HepG2 (cell line): ENCODE measurements at regions not wholly inside any gene's neighbourhood (a gene's known extent, or its start where the extent isn't known, plus 50 kb on each side); places are given as distances from the start of the nearest gene placed in this dataset.

Experiments
- ATAC-seq: fragments of 200-7000 bp; cut with Tn5 transposase; 3 replicates; pipeline ENCODE4 v1.9.1; 2020; ENCODE audit warnings: mild to moderate bottlenecking, moderate library complexity
- BruUV-seq: library from RNA; stranded (reverse); fragments of 400-500 nt; replicated peaks from 2 replicates; lab custom pipeline; 2021; lab: Mats Ljungman, UMichigan
- CTCF ChIA-PET: fragments of 300-600 bp; formaldehyde crosslinking; extraction: SDS; loops from one replicate; lab custom pipeline; 2021; ENCODE audit warnings: low total read pairs, inconsistent platforms, low intra/inter-chr PET ratio; lab: Yijun Ruan, JAX
- POLR2A ChIA-PET: fragments of 350-600 bp; sonication (Branson Sonifier 250); formaldehyde crosslinking; loops from one replicate; lab custom pipeline; 2020; ENCODE audit warnings: antibody characterized with exemption, inconsistent platforms; lab: Yijun Ruan, JAX
- DNase-seq: peaks from one replicate; pipeline ENCODE4 v3.0.0-alpha.2; 2015; ENCODE audit warnings: low spot score
- FAIRE-seq: peaks from 3 replicates; lab custom pipeline; 2011; peaks lifted over from hg19 to GRCh38; lab: Jason Lieb, UNC
- H2AFZ ChIP-seq: one replicate; pipeline ENCODE4 v1.6.1; 2011; ENCODE audit warnings: low read length, inconsistent platforms
- H3K27ac ChIP-seq: fragments of 300-600 bp; 3 replicates; pipeline ENCODE4 v1.8.0; 2011; ENCODE audit warnings: mixed run types, mild to moderate bottlenecking, mixed read lengths, low read length, inconsistent platforms; ENCODE audit not compliant: insufficient read depth; ENCODE audit errors: extremely low read length
- H3K27me3 ChIP-seq, 2 experiments: fragments of 200-600 bp in 1 of 2; 2 replicates in 1 of 2; 3 replicates in 1 of 2; pipeline versions ENCODE4 v1.6.0 to v1.8.0; 2011; ENCODE audit warnings: low read length in 2 of 2, mild to moderate bottlenecking in 2 of 2, moderate library complexity in 2 of 2, inconsistent platforms in 1 of 2; ENCODE audit not compliant: insufficient read depth in 2 of 2, control insufficient read depth in 1 of 2
- H3K36me3 ChIP-seq, 2 experiments: fragments of 200-600 bp in 1 of 2; replicated peaks in 1 of 2; 2 replicates in 1 of 2; 3 replicates in 1 of 2; pipeline versions ENCODE4 v1.5.1 to v1.8.0; 2011; ENCODE audit warnings: low read length in 2 of 2, inconsistent platforms in 1 of 2; ENCODE audit not compliant: insufficient read depth in 2 of 2, control insufficient read depth in 1 of 2
- H3K4me1 ChIP-seq: 2 replicates; pipeline ENCODE4 v1.5.1; 2012; ENCODE audit warnings: low read length, inconsistent platforms; ENCODE audit not compliant: insufficient read depth
- H3K4me2 ChIP-seq: 2 replicates; pipeline ENCODE4 v1.6.0; 2011; ENCODE audit warnings: low read depth, low read length, inconsistent platforms
- H3K4me3 ChIP-seq, 3 experiments: fragments of 200-600 bp in 1 of 3; sonication (generic), shearing (Covaris generic) in 1 of 3; replicated peaks in 1 of 3; 2 replicates each; pipeline ENCODE4 v1.5.1; 2011 to 2016; ENCODE audit warnings: low read length in 3 of 3, inconsistent platforms in 2 of 3, low read depth in 2 of 3, mild to moderate bottlenecking in 2 of 3, control low read depth in 1 of 3, mixed read lengths in 1 of 3; ENCODE audit not compliant: insufficient read depth in 1 of 3
- H3K79me2 ChIP-seq: one replicate; pipeline ENCODE4 v1.6.1; 2011; ENCODE audit warnings: low read length, inconsistent platforms; ENCODE audit not compliant: insufficient read depth
- H3K9ac ChIP-seq: 2 replicates; pipeline ENCODE4 v1.6.0; 2011; ENCODE audit warnings: mild to moderate bottlenecking, low read depth, low read length, inconsistent platforms; ENCODE audit not compliant: insufficient read depth
- H3K9me3 ChIP-seq: 2 replicates; pipeline ENCODE4 v1.5.1; 2012; ENCODE audit warnings: mild to moderate bottlenecking, low read length
- H4K20me1 ChIP-seq: 2 replicates; pipeline ENCODE4 v1.6.0; 2011; ENCODE audit warnings: inconsistent platforms, mild to moderate bottlenecking, low read length, moderate library complexity; ENCODE audit not compliant: insufficient read depth
- AGO2 ChIP-seq: fragments of 200-400 bp; formaldehyde crosslinking; optimal IDR thresholded peaks from 2 replicates; pipeline ENCODE3; 2017; ENCODE audit warnings: mild to moderate bottlenecking, low read depth, low read length, moderate library complexity
- ARID4A ChIP-seq: sonication (generic); formaldehyde crosslinking; IDR thresholded peaks from 2 replicates; pipeline ENCODE4 v1.5.0; 2020; ENCODE audit warnings: mild to moderate bottlenecking, missing genetic modification reagents, borderline replicate concordance
- ATF3 ChIP-seq: sonication (generic); formaldehyde crosslinking; IDR thresholded peaks from 2 replicates; pipeline ENCODE4 v1.4.0; 2020; ENCODE audit warnings: missing genetic modification reagents
- KDM5A ChIP-seq: fragments of 200-600 bp; sonication (generic); IDR thresholded peaks from 2 replicates; pipeline ENCODE4 v1.7.0; 2018; ENCODE audit warnings: antibody characterized with exemption, mild to moderate bottlenecking, low read length, borderline replicate concordance
- MIER3 ChIP-seq: IDR thresholded peaks from 2 replicates; pipeline ENCODE4 v1.6.1; 2016; ENCODE audit warnings: missing compliant biosample characterization, borderline replicate concordance
- PCBP1 ChIP-seq: fragments of 200-400 bp; formaldehyde crosslinking; IDR thresholded peaks from 2 replicates; pipeline ENCODE4 v1.6.1; 2017; ENCODE audit warnings: mild to moderate bottlenecking, low read depth, low read length, borderline replicate concordance
- RAD21 ChIP-seq: fragments of 450-650 bp; formaldehyde crosslinking; IDR thresholded peaks from 2 replicates; pipeline ENCODE4 v1.5.0; 2020; ENCODE audit warnings: mild to moderate bottlenecking
- SP2 ChIP-seq: sonication (generic); formaldehyde crosslinking; IDR thresholded peaks from 2 replicates; pipeline ENCODE4 v1.5.1; 2020; ENCODE audit warnings: mild to moderate bottlenecking, missing genetic modification reagents
- ZBTB2 ChIP-seq: sonication (generic); formaldehyde crosslinking; IDR thresholded peaks from 2 replicates; pipeline ENCODE4 v1.8.0; 2022; ENCODE audit warnings: low read depth, missing genetic modification reagents
- ZNF12 ChIP-seq: sonication (generic); formaldehyde crosslinking; IDR thresholded peaks from 2 replicates; pipeline ENCODE4 v1.5.0; 2020; ENCODE audit warnings: missing genetic modification reagents
- ZSCAN25 ChIP-seq: sonication (generic); formaldehyde crosslinking; IDR thresholded peaks from 2 replicates; pipeline ENCODE4 v1.8.0; 2022; ENCODE audit warnings: mild to moderate bottlenecking, missing genetic modification reagents
- WGBS: methylation state at CpG from one replicate; pipeline ENCODE4 v1.1.6; 2017; ENCODE audit warnings: low lambda C conversion rate; 5-methylcytosine and 5-hydroxymethylcytosine counted together
- in situ Hi-C: cut with HindIII; loops from 2 replicates; pipeline ENCODE4 v1.10.0; 2017; ENCODE audit warnings: low pct_unique_long_range_greater_than_20kb; ENCODE audit not compliant: extremely low pct_ligation_motif_present
- intact Hi-C: fragments of 100-400 bp; cut with micrococcal nuclease; formaldehyde crosslinking; loops from one replicate; pipeline ENCODE4 v1.10.0; 2022; ENCODE audit not compliant: unreplicated experiment

GRCh38 chr18:24627644-24628315 is 167.3 kb downstream of the HRH4 start:
- ChIA-PET POLR2A (no interaction called here), CTCF (no interaction called here)
- H3K36me3 ChIP-seq, result no peaks in the 10 kb centered on the region
- FAIRE-seq, result no peak
- H4K20me1 ChIP-seq, result no peaks in the 10 kb centered on the region
- H3K4me3 ChIP-seq, result no peak overlapping the region
- 7% methylated on average over 4 of the region's 4 CpGs for WGBS
- no peaks in the 10 kb centered on the region for H3K4me1 ChIP-seq
- in situ Hi-C loops (no loop called here), intact Hi-C loops (no loop called here)
- H3K4me2 ChIP-seq, result no peak overlapping the region
- TF ChIP-seq ATF3 (CRISPR knock-in tag) (no peak), AGO2 (no peak), ZBTB2 (CRISPR knock-in tag) (no peak), ARID4A (CRISPR knock-in tag) (no peak), MIER3 (CRISPR knock-in tag) (no peak), SP2 (no peak), KDM5A (no peak), ZNF12 (CRISPR knock-in tag) (no peak), ZSCAN25 (CRISPR knock-in tag) (no peak), RAD21 (CRISPR knock-in tag) (no peak), PCBP1 (no peak)
- ATAC-seq, result no peak
- no peaks in the 10 kb centered on the region for H3K9me3 ChIP-seq
- H3K27ac ChIP-seq, result no peak overlapping the region
- no TSS peak for BruUV-seq
- peaks cover 0 to 6% of the 10 kb centered on the region in 2 experiments; a peak in 2 of 5 replicates for H3K27me3 ChIP-seq
- no peak overlapping the region for H2AFZ ChIP-seq
- DNase-seq, result no peak
- H3K79me2 ChIP-seq, result no peaks in the 10 kb centered on the region
- H3K9ac ChIP-seq, result no peak overlapping the region
